Mesothelial cell of epicardium (in vitro differentiated cells): ENCODE measurements at regions not wholly inside any gene's neighbourhood (a gene's known extent, or its start where the extent isn't known, plus 50 kb on each side); places are given as distances from the start of the nearest gene placed in this dataset.

Experiments
- DNase-seq, 2 experiments: peaks; one replicate each; pipeline ENCODE4 v3.0.0; 2021; ENCODE audit warnings: low spot score in 2 of 2; ENCODE audit not compliant: unreplicated experiment in 2 of 2
- H3K27ac Mint-ChIP-seq: 2 replicates; pipeline ENCODE4 v1.8.0; 2021; ENCODE audit warnings: mixed read lengths
- H3K27me3 Mint-ChIP-seq: 2 replicates; pipeline ENCODE4 v1.8.0; 2021; ENCODE audit warnings: low read depth, mixed read lengths
- H3K36me3 Mint-ChIP-seq: 2 replicates; pipeline ENCODE4 v1.8.0; 2021; ENCODE audit warnings: mixed read lengths
- H3K4me1 Mint-ChIP-seq: 2 replicates; pipeline ENCODE4 v1.8.0; 2021; ENCODE audit warnings: mixed read lengths
- H3K4me3 Mint-ChIP-seq: 2 replicates; pipeline ENCODE4 v1.8.0; 2021; ENCODE audit warnings: mild to moderate bottlenecking, moderate library complexity, mixed read lengths
- H3K9me3 Mint-ChIP-seq: 2 replicates; pipeline ENCODE4 v1.8.0; 2021; ENCODE audit warnings: mixed read lengths
- CTCF ChIP-seq: fragments of 200-600 bp; sonication (generic); IDR thresholded peaks from one replicate; pipeline ENCODE4 v1.5.0; 2021; ENCODE audit warnings: antibody characterized with exemption; ENCODE audit not compliant: unreplicated experiment

- H3K9me3 Mint-ChIP-seq = no peaks in the 10 kb centered on the region
- DNase-seq = no peak
- no peak overlapping the region for H3K4me3 Mint-ChIP-seq
- peak overlapping the region; percentile 15 for H3K27ac Mint-ChIP-seq
- H3K27me3 Mint-ChIP-seq = no peaks in the 10 kb centered on the region
- no peak for TF ChIP-seq CTCF
- no peaks in the 10 kb centered on the region for H3K36me3 Mint-ChIP-seq
- peaks cover 13% of the 10 kb centered on the region for H3K4me1 Mint-ChIP-seq
Measured at GRCh38 chr5:165258197-165258771, 1752.9 kb downstream of the MAT2B start.

GRCh38 chr5:165260426-165260825 lies 1755.0 kb downstream of the MAT2B start:
- Mint-ChIP-seq H3K27ac (no peak overlapping the region), H3K4me1 (peaks cover 13% of the 10 kb centered on the region), H3K27me3 (no peaks in the 10 kb centered on the region), H3K4me3 (no peak overlapping the region), H3K36me3 (no peaks in the 10 kb centered on the region), H3K9me3 (no peaks in the 10 kb centered on the region)
- no peak for DNase-seq
- TF ChIP-seq CTCF = no peak

GRCh38 chr5:165263536-165263935 lies 1758.1 kb downstream of the MAT2B start:
- Mint-ChIP-seq H3K36me3 (no peaks in the 10 kb centered on the region), H3K9me3 (no peaks in the 10 kb centered on the region), H3K4me1 (peaks cover 7% of the 10 kb centered on the region), H3K27me3 (no peaks in the 10 kb centered on the region), H3K4me3 (no peak overlapping the region), H3K27ac (no peak overlapping the region)
- TF ChIP-seq CTCF = no peak
- DNase-seq = no peak

GRCh38 chr5:165266939-165267338 lies 1761.5 kb downstream of the MAT2B start:
- no peak for DNase-seq
- Mint-ChIP-seq H3K27me3 (no peaks in the 10 kb centered on the region), H3K27ac (no peak overlapping the region), H3K4me1 (no peaks in the 10 kb centered on the region), H3K9me3 (no peaks in the 10 kb centered on the region), H3K36me3 (no peaks in the 10 kb centered on the region), H3K4me3 (no peak overlapping the region)
- TF ChIP-seq CTCF = no peak

GRCh38 chr5:165272436-165272835 lies 1767.0 kb downstream of the MAT2B start:
- H3K27ac Mint-ChIP-seq = no peak overlapping the region
- H3K27me3 Mint-ChIP-seq = no peaks in the 10 kb centered on the region
- TF ChIP-seq CTCF = no peak
- no peak for DNase-seq
- H3K9me3 Mint-ChIP-seq = peaks cover 25% of the 10 kb centered on the region
- H3K4me3 Mint-ChIP-seq = no peak overlapping the region
- no peaks in the 10 kb centered on the region for H3K4me1 Mint-ChIP-seq
- no peaks in the 10 kb centered on the region for H3K36me3 Mint-ChIP-seq

GRCh38 chr5:165277661-165278060 lies 1772.2 kb downstream of the MAT2B start:
- H3K9me3 Mint-ChIP-seq = peaks cover 25% of the 10 kb centered on the region
- no peak overlapping the region for H3K4me3 Mint-ChIP-seq
- peaks cover 1% of the 10 kb centered on the region for H3K4me1 Mint-ChIP-seq
- no peak for TF ChIP-seq CTCF
- no peak for DNase-seq
- no peaks in the 10 kb centered on the region for H3K27me3 Mint-ChIP-seq
- no peak overlapping the region for H3K27ac Mint-ChIP-seq
- no peaks in the 10 kb centered on the region for H3K36me3 Mint-ChIP-seq
